ENCODE measurements at regions not wholly inside any gene's neighbourhood (a gene's known extent, or its start where the extent isn't known, plus 50 kb on each side); places are given as distances from the start of the nearest gene placed in this dataset.

GRCh38 chr4:171676555-171677215 is 136.5 kb upstream of the GALNTL6 start:
- no peak overlapping the region for H3K4me3 ChIP-seq (replicated peaks; ENCODE audit: low read depth, low read length)
- no peak for TF ChIP-seq CTCF (IDR thresholded peaks at IDR 0.05; ENCODE audit: low read length, missing control alignments)

GRCh38 chr4:171674781-171675180 is 138.4 kb upstream of the GALNTL6 start:
- no peak overlapping the region for H3K4me3 ChIP-seq (replicated peaks; ENCODE audit: low read depth, low read length)
- TF ChIP-seq CTCF (IDR thresholded peaks at IDR 0.05; ENCODE audit: low read length, missing control alignments), result no peak
- no peak for DNase-seq (ENCODE audit: low read depth)

More at GRCh38 chr4:171676555-171677215, 136.5 kb upstream of the GALNTL6 start:
- no peak for DNase-seq (ENCODE audit: low read depth)

- TF ChIP-seq CTCF (IDR thresholded peaks at IDR 0.05; ENCODE audit: low read length, missing control alignments), result no peak
- no peak for DNase-seq (ENCODE audit: low read depth)
- H3K4me3 ChIP-seq (replicated peaks; ENCODE audit: low read depth, low read length), result no peak overlapping the region
These were observed 144.8 kb upstream of the GALNTL6 start for GRCh38 chr4:171668403-171668802.

- TF ChIP-seq CTCF (IDR thresholded peaks at IDR 0.05; ENCODE audit: low read length, missing control alignments), result no peak
- no peak for DNase-seq (ENCODE audit: low read depth)
- no peak overlapping the region for H3K4me3 ChIP-seq (replicated peaks; ENCODE audit: low read depth, low read length)
These were observed 145.3 kb upstream of the GALNTL6 start for GRCh38 chr4:171667906-171668305.

- no peak overlapping the region for H3K4me3 ChIP-seq (replicated peaks; ENCODE audit: low read depth, low read length)
- DNase-seq (ENCODE audit: low read depth), result no peak
- TF ChIP-seq CTCF (IDR thresholded peaks at IDR 0.05; ENCODE audit: low read length, missing control alignments), result no peak
These were observed 162.1 kb upstream of the GALNTL6 start for GRCh38 chr4:171651071-171651470.

GRCh38 chr4:171650543-171650942 is 162.7 kb upstream of the GALNTL6 start:
- TF ChIP-seq CTCF (IDR thresholded peaks at IDR 0.05; ENCODE audit: low read length, missing control alignments), result no peak
- no peak for DNase-seq (ENCODE audit: low read depth)

GRCh38 chr4:171648926-171649325 is 164.3 kb upstream of the GALNTL6 start:
- DNase-seq (ENCODE audit: low read depth), result no peak
- no peak for TF ChIP-seq CTCF (IDR thresholded peaks at IDR 0.05; ENCODE audit: low read length, missing control alignments)
- H3K4me3 ChIP-seq (replicated peaks; ENCODE audit: low read depth, low read length), result no peak overlapping the region

More at GRCh38 chr4:171650543-171650942, 162.7 kb upstream of the GALNTL6 start:
- H3K4me3 ChIP-seq (replicated peaks; ENCODE audit: low read depth, low read length), result no peak overlapping the region

All from fibroblast of pulmonary artery (primary cell).